Neural progenitor cell (in vitro differentiated cells): ENCODE measurements at regions not wholly inside any gene's neighbourhood (a gene's known extent, or its start where the extent isn't known, plus 50 kb on each side); places are given as distances from the start of the nearest gene placed in this dataset.

ENCODE experiments used
- EZH2 ChIP-seq: fragments of 200-600 bp; sonication (generic); IDR thresholded peaks from 2 replicates; pipeline ENCODE4 v1.6.1; 2017; ENCODE audit warnings: antibody characterized with exemption, mild to moderate bottlenecking, moderate library complexity
- TF ChIP-seq, protein P1 (sequence below): fragments of 200-600 bp; sonication (generic); IDR thresholded peaks from 2 replicates; pipeline ENCODE4 v1.5.1; 2017; ENCODE audit warnings: antibody characterized with exemption, mild to moderate bottlenecking

GRCh38 chr14:44108601-44109000 lies 398.5 kb downstream of the FSCB start:
- TF ChIP-seq, protein P1, sequence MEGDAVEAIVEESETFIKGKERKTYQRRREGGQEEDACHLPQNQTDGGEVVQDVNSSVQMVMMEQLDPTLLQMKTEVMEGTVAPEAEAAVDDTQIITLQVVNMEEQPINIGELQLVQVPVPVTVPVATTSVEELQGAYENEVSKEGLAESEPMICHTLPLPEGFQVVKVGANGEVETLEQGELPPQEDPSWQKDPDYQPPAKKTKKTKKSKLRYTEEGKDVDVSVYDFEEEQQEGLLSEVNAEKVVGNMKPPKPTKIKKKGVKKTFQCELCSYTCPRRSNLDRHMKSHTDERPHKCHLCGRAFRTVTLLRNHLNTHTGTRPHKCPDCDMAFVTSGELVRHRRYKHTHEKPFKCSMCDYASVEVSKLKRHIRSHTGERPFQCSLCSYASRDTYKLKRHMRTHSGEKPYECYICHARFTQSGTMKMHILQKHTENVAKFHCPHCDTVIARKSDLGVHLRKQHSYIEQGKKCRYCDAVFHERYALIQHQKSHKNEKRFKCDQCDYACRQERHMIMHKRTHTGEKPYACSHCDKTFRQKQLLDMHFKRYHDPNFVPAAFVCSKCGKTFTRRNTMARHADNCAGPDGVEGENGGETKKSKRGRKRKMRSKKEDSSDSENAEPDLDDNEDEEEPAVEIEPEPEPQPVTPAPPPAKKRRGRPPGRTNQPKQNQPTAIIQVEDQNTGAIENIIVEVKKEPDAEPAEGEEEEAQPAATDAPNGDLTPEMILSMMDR = no peak
- no peak for TF ChIP-seq EZH2
